Breast epithelium (tissue), 4 donors: ENCODE measurements at regions not wholly inside any gene's neighbourhood (a gene's known extent, or its start where the extent isn't known, plus 50 kb on each side); places are given as distances from the start of the nearest gene placed in this dataset.

Experiments used
- DNase-seq, 2 donors: peaks; one replicate each; pipeline ENCODE4 v3.0.0-alpha.2; 2019; ENCODE audit warnings: low spot score in 2 of 2
- H3K27ac ChIP-seq, 2 donors: fragments of 200-600 bp; sonication (generic) in 1 of 2; one replicate each; pipeline ENCODE4 v1.5.1; 2016 to 2019; ENCODE audit warnings: mild to moderate bottlenecking in 1 of 2
- H3K27me3 ChIP-seq, 2 donors: fragments of 200-600 bp; sonication (generic) in 1 of 2; one replicate each; pipeline versions ENCODE4 v1.5.1 to v1.6.0; 2017 to 2019; ENCODE audit warnings: control low read depth in 1 of 2, mild to moderate bottlenecking in 1 of 2
- H3K36me3 ChIP-seq: fragments of 200-600 bp; one replicate; pipeline ENCODE4 v1.5.1; 2019
- H3K4me1 ChIP-seq, 2 donors: fragments of 200-600 bp; sonication (generic); one replicate each; pipeline ENCODE4 v1.5.1; 2016 to 2019; ENCODE audit warnings: control low read depth in 1 of 2
- H3K4me3 ChIP-seq, 3 donors: fragments of 200-600 bp; sonication (generic); 1 replicate in 2 of 3; 2 replicates in 1 of 3; pipeline ENCODE4 v1.5.1; 2016 to 2019; ENCODE audit warnings: mild to moderate bottlenecking in 3 of 3, moderate library complexity in 2 of 3
- H3K9me3 ChIP-seq, 2 donors: fragments of 200-600 bp; sonication (generic) in 1 of 2; one replicate each; pipeline ENCODE4 v1.5.1; 2016 to 2019; ENCODE audit warnings: control low read depth in 1 of 2
- CTCF ChIP-seq, 3 donors: fragments of 450-650 bp; IDR thresholded peaks; one replicate each; pipeline ENCODE4 v1.5.1; 2016 to 2017; ENCODE audit warnings: antibody characterized with exemption in 3 of 3, mild to moderate bottlenecking in 3 of 3, moderate library complexity in 3 of 3
- POLR2A ChIP-seq: fragments of 450-650 bp; IDR thresholded peaks from one replicate; pipeline ENCODE4 v1.6.1; 2016; ENCODE audit warnings: antibody characterized with exemption, mild to moderate bottlenecking, moderate library complexity
- POLR2AphosphoS5 ChIP-seq, 3 donors: sonication (generic); formaldehyde crosslinking; IDR thresholded peaks; one replicate each; pipeline ENCODE4 v1.6.1; 2017; ENCODE audit warnings: antibody characterized with exemption in 3 of 3
- intact Hi-C: fragments of 100-400 bp; cut with DNase I; formaldehyde crosslinking; loops from one replicate; pipeline ENCODE4 v1.15.1; 2023; ENCODE audit warnings: low total_unique reads

DNA sequence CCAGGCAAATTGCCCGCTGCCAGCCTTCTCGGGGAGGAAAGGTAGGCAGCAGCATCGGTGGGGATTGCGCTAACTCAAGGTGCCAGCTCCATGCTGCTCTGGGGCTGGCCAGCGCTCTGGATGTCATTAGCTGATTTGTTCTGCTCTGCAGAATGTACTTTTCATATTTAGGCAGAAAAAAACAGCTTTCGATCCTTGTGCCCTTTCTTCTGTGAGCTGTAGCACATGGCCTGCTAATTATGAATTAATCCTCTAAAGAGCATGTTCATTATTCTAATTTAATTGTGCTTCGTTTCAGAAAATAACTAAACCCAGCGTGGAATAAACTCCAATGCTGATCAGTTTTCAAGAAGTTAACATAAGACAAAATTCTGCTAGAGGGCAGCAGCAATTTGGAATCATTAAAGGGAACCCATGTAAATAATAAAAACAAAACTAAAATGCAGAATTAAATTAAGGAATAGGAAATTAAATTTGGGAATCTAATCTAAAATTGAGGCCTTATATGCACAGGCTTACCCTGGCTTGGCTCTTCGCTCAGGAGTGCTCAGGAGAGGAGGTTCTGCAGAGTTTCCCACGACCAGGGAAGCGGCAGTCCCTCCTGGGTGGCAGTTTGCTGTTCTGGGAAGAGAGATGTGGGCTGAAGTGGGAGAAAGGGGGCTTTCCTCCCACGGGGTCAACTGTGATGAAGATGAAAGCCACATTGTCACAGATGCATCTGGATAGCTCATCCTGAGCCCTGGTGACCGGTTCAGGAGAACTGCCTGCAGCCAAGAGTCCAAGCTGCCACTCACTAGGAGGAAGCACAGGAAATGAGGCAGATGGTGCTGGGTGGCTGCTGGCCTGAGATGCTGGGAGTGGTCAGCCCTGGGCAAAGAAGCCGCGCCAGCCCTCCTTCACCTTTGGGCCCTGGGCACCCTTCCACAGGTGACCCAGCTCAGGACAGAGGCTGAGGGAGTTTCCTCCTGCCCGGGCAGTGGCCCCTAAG lies 93.2 kb upstream of the PKDCC start:
- no peak for DNase-seq
- Histone ChIP-seq H3K27ac (no peak overlapping the region), H3K4me1 (no peaks in the 10 kb centered on the region), H3K27me3 (no peaks in the 10 kb centered on the region), H3K9me3 (no peaks in the 10 kb centered on the region), H3K36me3 (no peaks in the 10 kb centered on the region), H3K4me3 (no peak overlapping the region)
- intact Hi-C loops: no loop called here
- TF ChIP-seq POLR2A (no peak), CTCF (IDR thresholded peaks at IDR 0.05) (no peak), POLR2AphosphoS5 (IDR thresholded peaks at IDR 0.05) (no peak)

GRCh38 chr2:41955316-41956043 lies 92.3 kb upstream of the PKDCC start:
- Histone ChIP-seq H3K27ac (no peak overlapping the region), H3K27me3 (no peaks in the 10 kb centered on the region), H3K4me1 (no peaks in the 10 kb centered on the region), H3K9me3 (no peaks in the 10 kb centered on the region), H3K36me3 (no peaks in the 10 kb centered on the region), H3K4me3 (no peak overlapping the region)
- DNase-seq: no peak
- intact Hi-C loops: no loop called here
- TF ChIP-seq POLR2AphosphoS5 (IDR thresholded peaks at IDR 0.05) (no peak), POLR2A (no peak), CTCF (IDR thresholded peaks at IDR 0.05) (no peak)

GRCh38 chr2:41957431-41957830 lies 90.4 kb upstream of the PKDCC start:
- Histone ChIP-seq H3K4me3 (no peak overlapping the region), H3K27ac (peak overlapping the region in 1 of 2 donors; percentile 46), H3K9me3 (no peaks in the 10 kb centered on the region), H3K4me1 (no peaks in the 10 kb centered on the region), H3K27me3 (no peaks in the 10 kb centered on the region), H3K36me3 (no peaks in the 10 kb centered on the region)
- intact Hi-C loops: no loop called here
- DNase-seq: no peak
- TF ChIP-seq CTCF (IDR thresholded peaks at IDR 0.05) (no peak), POLR2AphosphoS5 (IDR thresholded peaks at IDR 0.05) (no peak), POLR2A (no peak)

- H3K9me3 ChIP-seq: no peaks in the 10 kb centered on the region
- DNase-seq: no peak
- no peaks in the 10 kb centered on the region for H3K27me3 ChIP-seq
- peak overlapping the region in 1 of 2 donors; percentile 46 for H3K27ac ChIP-seq
- no peak for TF ChIP-seq CTCF (IDR thresholded peaks at IDR 0.05)
- no peak for TF ChIP-seq POLR2AphosphoS5 (IDR thresholded peaks at IDR 0.05)
- TF ChIP-seq POLR2A: no peak
- intact Hi-C loops: no loop called here
- no peaks in the 10 kb centered on the region for H3K4me1 ChIP-seq
- no peaks in the 10 kb centered on the region for H3K36me3 ChIP-seq
- no peak overlapping the region for H3K4me3 ChIP-seq
These were observed 89.6 kb upstream of the PKDCC start for GRCh38 chr2:41958251-41958650.

GRCh38 chr2:41958775-41959174 lies 89.0 kb upstream of the PKDCC start:
- Histone ChIP-seq H3K27me3 (no peaks in the 10 kb centered on the region), H3K9me3 (no peaks in the 10 kb centered on the region), H3K4me3 (no peak overlapping the region), H3K27ac (no peak overlapping the region), H3K36me3 (no peaks in the 10 kb centered on the region), H3K4me1 (peaks cover 0 to 2% of the 10 kb centered on the region in 2 donors)
- intact Hi-C loops: no loop called here
- no peak for DNase-seq
- TF ChIP-seq CTCF (IDR thresholded peaks at IDR 0.05) (no peak), POLR2AphosphoS5 (IDR thresholded peaks at IDR 0.05) (no peak), POLR2A (no peak)
